ENCODE measurements at regions not wholly inside any gene's neighbourhood (a gene's known extent, or its start where the extent isn't known, plus 50 kb on each side); places are given as distances from the start of the nearest gene placed in this dataset.

- TF ChIP-seq CTCF (IDR thresholded peaks at IDR 0.05; ENCODE audit: poor library complexity) (no peak), EZH2phosphoT487 (IDR thresholded peaks at IDR 0.05; ENCODE audit: low read depth, severe bottlenecking, unreplicated experiment) (no peak), EZH2 (IDR thresholded peaks at IDR 0.05; ENCODE audit: borderline replicate concordance) (no peak)
These were observed 1390.9 kb upstream of the CADM2 start for GRCh38 chr3:83567935-83568334.

Measured in hepatocyte (in vitro differentiated cells).